22Rv1 (cell line): ENCODE measurements at regions not wholly inside any gene's neighbourhood (a gene's known extent, or its start where the extent isn't known, plus 50 kb on each side); places are given as distances from the start of the nearest gene placed in this dataset.

Experiments
- ZFX ChIP-seq: fragments of 450-650 bp; IDR thresholded peaks from 2 replicates; pipeline ENCODE4 v1.6.1; 2017; ENCODE audit warnings: antibody characterized with exemption, borderline replicate concordance
- TF ChIP-seq, protein P1 (sequence below): fragments of 450-650 bp; IDR thresholded peaks from 2 replicates; pipeline ENCODE4 v1.5.1; 2017; ENCODE audit warnings: mild to moderate bottlenecking

DNA sequence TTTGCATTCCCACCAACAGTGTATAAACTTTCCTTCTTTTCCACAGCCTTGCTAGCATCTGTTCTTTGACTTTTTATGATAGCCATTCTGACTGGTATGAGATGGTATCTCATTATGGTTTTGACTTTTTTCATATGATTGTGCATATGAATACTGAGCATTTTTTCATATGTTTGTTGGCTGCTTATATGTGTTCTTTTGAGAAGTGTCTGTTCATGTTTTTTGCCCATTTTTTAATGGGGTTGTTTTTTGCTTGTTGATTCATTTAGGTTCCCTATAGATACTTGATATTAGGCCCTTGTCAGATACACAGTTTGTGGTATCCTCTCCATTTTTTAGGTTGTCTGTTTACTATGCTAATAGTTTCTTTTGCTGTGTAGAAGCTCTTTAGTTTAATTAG, 185.8 kb upstream of the SPAG17 start:
- TF ChIP-seq, protein P1, sequence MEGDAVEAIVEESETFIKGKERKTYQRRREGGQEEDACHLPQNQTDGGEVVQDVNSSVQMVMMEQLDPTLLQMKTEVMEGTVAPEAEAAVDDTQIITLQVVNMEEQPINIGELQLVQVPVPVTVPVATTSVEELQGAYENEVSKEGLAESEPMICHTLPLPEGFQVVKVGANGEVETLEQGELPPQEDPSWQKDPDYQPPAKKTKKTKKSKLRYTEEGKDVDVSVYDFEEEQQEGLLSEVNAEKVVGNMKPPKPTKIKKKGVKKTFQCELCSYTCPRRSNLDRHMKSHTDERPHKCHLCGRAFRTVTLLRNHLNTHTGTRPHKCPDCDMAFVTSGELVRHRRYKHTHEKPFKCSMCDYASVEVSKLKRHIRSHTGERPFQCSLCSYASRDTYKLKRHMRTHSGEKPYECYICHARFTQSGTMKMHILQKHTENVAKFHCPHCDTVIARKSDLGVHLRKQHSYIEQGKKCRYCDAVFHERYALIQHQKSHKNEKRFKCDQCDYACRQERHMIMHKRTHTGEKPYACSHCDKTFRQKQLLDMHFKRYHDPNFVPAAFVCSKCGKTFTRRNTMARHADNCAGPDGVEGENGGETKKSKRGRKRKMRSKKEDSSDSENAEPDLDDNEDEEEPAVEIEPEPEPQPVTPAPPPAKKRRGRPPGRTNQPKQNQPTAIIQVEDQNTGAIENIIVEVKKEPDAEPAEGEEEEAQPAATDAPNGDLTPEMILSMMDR = no peak
- TF ChIP-seq ZFX = no peak
